Hippocampal formation (tissue), 2 donors: ENCODE measurements at regions not wholly inside any gene's neighbourhood (a gene's known extent, or its start where the extent isn't known, plus 50 kb on each side); places are given as distances from the start of the nearest gene placed in this dataset.

Experiments used
- DNase-seq, 2 donors: peaks; one replicate each; lab custom pipeline; 2025; lab: John Stamatoyannopoulos, UW

GRCh38 chr16:87066133-87067002 is 250.8 kb downstream of the C16orf95 start:
- no peak for DNase-seq

GRCh38 chr16:87067003-87067556 is 250.1 kb downstream of the C16orf95 start:
- DNase-seq = no peak

- no peak for DNase-seq
Measured at GRCh38 chr16:87067836-87068761, 249.1 kb downstream of the C16orf95 start.

GRCh38 chr16:87068762-87069150 is 248.4 kb downstream of the C16orf95 start:
- DNase-seq = no peak

- no peak for DNase-seq
Measured at GRCh38 chr16:87070657-87071056, 246.5 kb downstream of the C16orf95 start.

- DNase-seq = no peak
Measured at GRCh38 chr16:87072101-87072500, 245.1 kb downstream of the C16orf95 start.

- no peak for DNase-seq
Measured at GRCh38 chr16:87074641-87075318, 242.4 kb downstream of the C16orf95 start.

- no peak for DNase-seq
Measured at GRCh38 chr16:87075319-87075860, 241.8 kb downstream of the C16orf95 start.

- no peak for DNase-seq
Measured at GRCh38 chr16:87076331-87076949, 240.8 kb downstream of the C16orf95 start.

GRCh38 chr16:87076950-87077749 is 240.0 kb downstream of the C16orf95 start:
- DNase-seq = no peak

- DNase-seq = no peak
Measured at GRCh38 chr16:87077750-87078127, 239.5 kb downstream of the C16orf95 start.

GRCh38 chr16:87080571-87081167 is 236.5 kb downstream of the C16orf95 start:
- DNase-seq = no peak

GRCh38 chr16:87085441-87085840 is 231.8 kb downstream of the C16orf95 start:
- no peak for DNase-seq

GRCh38 chr16:87086156-87086555 is 231.0 kb downstream of the C16orf95 start:
- no peak for DNase-seq

GRCh38 chr16:87086575-87086974 is 230.6 kb downstream of the C16orf95 start:
- DNase-seq = no peak

GRCh38 chr16:87092958-87093357 is 224.2 kb downstream of the C16orf95 start:
- DNase-seq = no peak

GRCh38 chr16:87093804-87094555 is 223.2 kb downstream of the C16orf95 start:
- no peak for DNase-seq

GRCh38 chr16:87094556-87094865 is 222.7 kb downstream of the C16orf95 start:
- no peak for DNase-seq

GRCh38 chr16:87095271-87095670 is 221.9 kb downstream of the C16orf95 start:
- DNase-seq = no peak
